Mesendoderm (in vitro differentiated cells): ENCODE measurements at regions not wholly inside any gene's neighbourhood (a gene's known extent, or its start where the extent isn't known, plus 50 kb on each side); places are given as distances from the start of the nearest gene placed in this dataset.
A peak's percentile ranks its signal among the peaks of the same experiment; 100 is the strongest.
"Not testable (repeated sequence)": the region's sequence is repeated elsewhere in the genome, so short reads cannot be mapped to it uniquely, and the experiment has no call there.

ENCODE experiments used
- DNase-seq: peaks from one replicate; pipeline ENCODE4 v3.0.0; 2013
- H2AK5ac ChIP-seq: 2 replicates; pipeline ENCODE4 v1.6.1; 2013; ENCODE audit warnings: low read length, inconsistent platforms
- H2BK120ac ChIP-seq: 2 replicates; pipeline ENCODE4 v1.6.1; 2013; ENCODE audit warnings: low read depth, mild to moderate bottlenecking, low read length, moderate library complexity, mixed read lengths
- H2BK15ac ChIP-seq: replicated peaks from 2 replicates; pipeline ENCODE4 v1.6.1; 2013; ENCODE audit warnings: low read depth, mild to moderate bottlenecking, moderate library complexity
- H2BK5ac ChIP-seq: 2 replicates; pipeline ENCODE4 v1.6.1; 2013; ENCODE audit warnings: low read length, inconsistent platforms
- H3K18ac ChIP-seq: 2 replicates; pipeline ENCODE4 v1.6.1; 2013; ENCODE audit warnings: mild to moderate bottlenecking, low read length, mixed read lengths
- H3K23ac ChIP-seq: one replicate; pipeline ENCODE4 v1.6.1; 2013; ENCODE audit warnings: low read length
- H3K27ac ChIP-seq: 2 replicates; pipeline ENCODE4 v1.5.1; 2013; ENCODE audit warnings: low read depth, mild to moderate bottlenecking, inconsistent platforms, low read length, moderate library complexity
- H3K27me3 ChIP-seq: 2 replicates; pipeline ENCODE4 v1.6.1; 2013; ENCODE audit warnings: low read length, control low read depth, mild to moderate bottlenecking, inconsistent platforms; ENCODE audit not compliant: insufficient read depth, poor library complexity
- H3K36me3 ChIP-seq: 2 replicates; pipeline ENCODE4 v1.6.1; 2013; ENCODE audit warnings: low read length, inconsistent platforms; ENCODE audit not compliant: control insufficient read depth, insufficient read depth
- H3K4ac ChIP-seq: one replicate; pipeline ENCODE4 v1.6.1; 2013; ENCODE audit warnings: low read depth, mild to moderate bottlenecking, low read length, moderate library complexity
- H3K4me1 ChIP-seq: 2 replicates; pipeline ENCODE4 v1.6.1; 2013; ENCODE audit warnings: low read depth, low read length, inconsistent platforms; ENCODE audit not compliant: control insufficient read depth
- H3K4me2 ChIP-seq: 2 replicates; pipeline ENCODE4 v1.6.1; 2013; ENCODE audit warnings: low read length
- H3K4me3 ChIP-seq: 2 replicates; pipeline ENCODE4 v1.5.1; 2013; ENCODE audit warnings: mild to moderate bottlenecking, low read length
- H3K56ac ChIP-seq: one replicate; pipeline ENCODE4 v1.6.1; 2013; ENCODE audit warnings: low read length
- H3K79me1 ChIP-seq: 2 replicates; pipeline ENCODE4 v1.6.1; 2013; ENCODE audit warnings: low read length, inconsistent platforms
- H3K79me2 ChIP-seq: 2 replicates; pipeline ENCODE4 v1.6.1; 2013; ENCODE audit warnings: mild to moderate bottlenecking, low read length; ENCODE audit not compliant: control insufficient read depth, insufficient read depth
- H3K9ac ChIP-seq: 2 replicates; pipeline ENCODE4 v1.6.1; 2013; ENCODE audit warnings: low read length, inconsistent platforms
- H4K5ac ChIP-seq: one replicate; pipeline ENCODE4 v1.6.1; 2013; ENCODE audit warnings: low read length
- H4K8ac ChIP-seq: one replicate; pipeline ENCODE4 v1.6.1; 2013; ENCODE audit warnings: low read depth, mild to moderate bottlenecking, control low read depth, low read length, moderate library complexity
- WGBS: extraction: QIAGEN DNeasy Blood & Tissue Kit; methylation state at CpG from one replicate; pipeline ENCODE4 v1.1.7; 2013; ENCODE audit warnings: low lambda C conversion rate, missing lambda C conversion rate; ENCODE audit not compliant: insufficient coverage; ENCODE audit errors: extremely low coverage; 5-methylcytosine and 5-hydroxymethylcytosine counted together

GRCh38 chr6:86701228-86701627 lies 236.1 kb upstream of the HTR1E start:
- H3K4me2 ChIP-seq, H4K8ac ChIP-seq, H2BK120ac ChIP-seq, H3K4me1 ChIP-seq, DNase-seq, H2BK15ac ChIP-seq, H3K79me1 ChIP-seq, H4K5ac ChIP-seq, H3K27me3 ChIP-seq, H3K79me2 ChIP-seq, H2BK5ac ChIP-seq, H3K9ac ChIP-seq, H3K4ac ChIP-seq, H3K56ac ChIP-seq, H2AK5ac ChIP-seq, H3K18ac ChIP-seq, H3K27ac ChIP-seq, H3K23ac ChIP-seq, H3K4me3 ChIP-seq, H3K36me3 ChIP-seq: not testable (repeated sequence)
- no CpG with 5 or more reads among the region's 4 CpGs for WGBS

- H3K4ac ChIP-seq, result no peak overlapping the region
- no peak overlapping the region for H3K23ac ChIP-seq
- no peak overlapping the region for H2BK5ac ChIP-seq
- no CpG with 5 or more reads among the region's 1 CpG for WGBS
- H3K79me2 ChIP-seq, result no peaks in the 10 kb centered on the region
- no peak overlapping the region for H3K4me2 ChIP-seq
- no peak overlapping the region for H3K4me3 ChIP-seq
- no peaks in the 10 kb centered on the region for H3K27me3 ChIP-seq
- H2BK120ac ChIP-seq, result peak overlapping the region; percentile 28
- no peak overlapping the region for H2AK5ac ChIP-seq
- H4K8ac ChIP-seq, result no peak overlapping the region
- H3K9ac ChIP-seq, result no peak overlapping the region
- H3K4me1 ChIP-seq, result no peaks in the 10 kb centered on the region
- H4K5ac ChIP-seq, result no peak overlapping the region
- DNase-seq, result peak; percentile 22
- H3K56ac ChIP-seq, result no peak overlapping the region
- H3K18ac ChIP-seq, result no peak overlapping the region
- H3K79me1 ChIP-seq, result no peaks in the 10 kb centered on the region
- H3K27ac ChIP-seq, result no peak overlapping the region
- no peaks in the 10 kb centered on the region for H3K36me3 ChIP-seq
- H2BK15ac ChIP-seq, result no peak overlapping the region
These were observed 250.8 kb upstream of the HTR1E start for GRCh38 chr6:86686496-86686895.

GRCh38 chr6:86685230-86685797 lies 252.0 kb upstream of the HTR1E start:
- Histone ChIP-seq H3K4me3 (no peak overlapping the region), H3K56ac (no peak overlapping the region), H2AK5ac (no peak overlapping the region), H3K4me2 (no peak overlapping the region), H2BK15ac (no peak overlapping the region), H2BK5ac (no peak overlapping the region), H3K9ac (no peak overlapping the region), H3K18ac (no peak overlapping the region), H3K79me1 (no peaks in the 10 kb centered on the region), H2BK120ac (no peak overlapping the region), H3K27me3 (no peaks in the 10 kb centered on the region), H3K36me3 (no peaks in the 10 kb centered on the region), H3K4me1 (no peaks in the 10 kb centered on the region), H3K4ac (no peak overlapping the region), H3K23ac (no peak overlapping the region), H4K8ac (no peak overlapping the region), H4K5ac (no peak overlapping the region), H3K27ac (no peak overlapping the region), H3K79me2 (no peaks in the 10 kb centered on the region)
- no peak for DNase-seq
- WGBS, result no CpG with 5 or more reads among the region's 3 CpGs

GRCh38 chr6:86683132-86683908 lies 254.0 kb upstream of the HTR1E start:
- H4K5ac ChIP-seq, result no peak overlapping the region
- no peak overlapping the region for H3K9ac ChIP-seq
- H2BK5ac ChIP-seq, result no peak overlapping the region
- H3K56ac ChIP-seq, result no peak overlapping the region
- no peak overlapping the region for H3K27ac ChIP-seq
- no peak overlapping the region for H4K8ac ChIP-seq
- H3K4ac ChIP-seq, result no peak overlapping the region
- no CpG with 5 or more reads among the region's 1 CpG for WGBS
- no peak overlapping the region for H3K4me2 ChIP-seq
- no peak overlapping the region for H2AK5ac ChIP-seq
- H3K18ac ChIP-seq, result no peak overlapping the region
- no peaks in the 10 kb centered on the region for H3K79me2 ChIP-seq
- DNase-seq, result no peak
- H3K4me3 ChIP-seq, result no peak overlapping the region
- H2BK120ac ChIP-seq, result no peak overlapping the region
- no peak overlapping the region for H3K23ac ChIP-seq
- H3K79me1 ChIP-seq, result no peaks in the 10 kb centered on the region
- H3K27me3 ChIP-seq, result no peaks in the 10 kb centered on the region
- no peaks in the 10 kb centered on the region for H3K36me3 ChIP-seq
- H3K4me1 ChIP-seq, result no peaks in the 10 kb centered on the region
- H2BK15ac ChIP-seq, result no peak overlapping the region

GRCh38 chr6:86682297-86682696 lies 255.0 kb upstream of the HTR1E start:
- no peaks in the 10 kb centered on the region for H3K27me3 ChIP-seq
- no CpG with 5 or more reads among the region's 1 CpG for WGBS
- no peak overlapping the region for H3K18ac ChIP-seq
- no peak overlapping the region for H2AK5ac ChIP-seq
- H3K36me3 ChIP-seq, result no peaks in the 10 kb centered on the region
- no peak overlapping the region for H3K56ac ChIP-seq
- H3K4me3 ChIP-seq, result no peak overlapping the region
- no peak overlapping the region for H4K8ac ChIP-seq
- no peak overlapping the region for H2BK15ac ChIP-seq
- no peaks in the 10 kb centered on the region for H3K79me2 ChIP-seq
- no peak overlapping the region for H4K5ac ChIP-seq
- no peak overlapping the region for H3K4ac ChIP-seq
- no peak overlapping the region for H2BK120ac ChIP-seq
- H3K4me1 ChIP-seq, result no peaks in the 10 kb centered on the region
- no peak overlapping the region for H3K23ac ChIP-seq
- DNase-seq, result no peak
- no peak overlapping the region for H3K4me2 ChIP-seq
- no peak overlapping the region for H2BK5ac ChIP-seq
- no peaks in the 10 kb centered on the region for H3K79me1 ChIP-seq
- no peak overlapping the region for H3K27ac ChIP-seq
- no peak overlapping the region for H3K9ac ChIP-seq

GRCh38 chr6:86681140-86681539 lies 256.2 kb upstream of the HTR1E start:
- H3K18ac ChIP-seq, H2BK5ac ChIP-seq, H3K79me1 ChIP-seq, H3K27me3 ChIP-seq, H3K23ac ChIP-seq, H3K56ac ChIP-seq, H4K8ac ChIP-seq, H4K5ac ChIP-seq, H3K4me3 ChIP-seq, H3K27ac ChIP-seq, H3K4me1 ChIP-seq, H3K4ac ChIP-seq, H2BK15ac ChIP-seq, H2BK120ac ChIP-seq, H3K9ac ChIP-seq, H3K79me2 ChIP-seq, DNase-seq, H3K36me3 ChIP-seq, H3K4me2 ChIP-seq, H2AK5ac ChIP-seq: not testable (repeated sequence)
- no CpG with 5 or more reads among the region's 1 CpG for WGBS
